C4-2B (cell line): ENCODE measurements at regions not wholly inside any gene's neighbourhood (a gene's known extent, or its start where the extent isn't known, plus 50 kb on each side); places are given as distances from the start of the nearest gene placed in this dataset.

ENCODE experiments used
- CTCF ChIP-seq: fragments of 450-650 bp; conservative IDR thresholded peaks from 2 replicates; pipeline ENCODE4 v1.5.1; 2017; ENCODE audit warnings: mild to moderate bottlenecking
- ZFX ChIP-seq: fragments of 450-650 bp; IDR thresholded peaks from 2 replicates; pipeline ENCODE4 v1.6.1; 2017

- TF ChIP-seq CTCF (no peak), ZFX (no peak)
Observed at GRCh38 chr7:121561717-121562116, 165.6 kb upstream of the FAM3C start.
